ENCODE measurements at regions not wholly inside any gene's neighbourhood (a gene's known extent, or its start where the extent isn't known, plus 50 kb on each side); places are given as distances from the start of the nearest gene placed in this dataset.

DNA sequence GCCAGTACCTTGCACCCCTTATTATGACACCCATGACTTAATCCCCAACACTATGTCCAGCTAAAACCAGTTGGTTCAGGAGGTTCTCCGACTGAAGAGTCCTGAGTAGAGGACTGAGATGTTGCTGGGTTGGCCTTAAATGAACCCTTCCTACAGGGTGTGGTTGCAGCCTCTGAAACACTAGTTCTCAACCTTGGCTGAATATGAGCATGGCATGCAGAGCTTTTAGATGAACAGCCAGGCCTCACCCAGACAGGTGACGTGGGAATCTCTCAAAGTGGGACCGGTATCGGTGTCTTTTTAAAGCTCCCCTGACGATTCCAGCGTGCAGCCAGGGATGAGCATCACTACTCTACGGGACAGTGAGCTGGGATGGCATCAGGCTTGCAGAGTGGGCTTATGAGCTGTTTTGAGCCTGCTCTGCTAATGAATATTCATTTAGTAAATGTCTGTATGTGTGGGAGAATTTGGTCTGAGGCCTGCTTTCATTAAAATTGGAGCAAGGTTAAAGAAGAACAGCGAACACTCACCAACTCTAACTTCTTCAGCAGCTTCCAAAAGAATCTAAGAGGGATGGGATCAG lies 79.7 kb upstream of the PRICKLE2 start:
- BruUV-seq (replicated peaks) = no TSS peak
- ChIA-PET CTCF (ENCODE audit: low intra/inter-chr PET ratio) (no interaction called here), POLR2A (no interaction called here)
- no peak overlapping the region for H3K9ac ChIP-seq (ENCODE audit: insufficient read depth in 1 of 2, low read depth in 2 of 2, low read length in 2 of 2)
- no peaks in the 10 kb centered on the region for H3K79me2 ChIP-seq (ENCODE audit: control insufficient read depth, insufficient read depth, low read length)
- H3K36me3 ChIP-seq (ENCODE audit: control insufficient read depth, insufficient read depth, low read length) = no peaks in the 10 kb centered on the region
- no peaks in the 10 kb centered on the region for H3K4me1 ChIP-seq (replicated peaks in 1 of 2; ENCODE audit: control insufficient read depth in 2 of 2, insufficient read depth in 2 of 2, low read length in 2 of 2)
- ATAC-seq (no peak), FAIRE-seq (no peak), DNase-seq (ENCODE audit: extremely low read depth in 1 of 4, low spot score in 3 of 4) (no peak)
- H3K27me3 ChIP-seq (ENCODE audit: control insufficient read depth in 2 of 2, insufficient read depth in 2 of 2, low read length in 2 of 2) = no peaks in the 10 kb centered on the region
- intact Hi-C loops (cut with micrococcal nuclease) (no loop called here), in situ Hi-C loops (cut with MboI) (no loop called here)
- H3K4me2 ChIP-seq (ENCODE audit: insufficient read depth, low read length) = no peak overlapping the region
- TF ChIP-seq SNIP1 (IDR thresholded peaks at IDR 0.05; ENCODE audit: low read depth) (no peak), ZNF197 (CRISPR knock-in tag; IDR thresholded peaks at IDR 0.05; ENCODE audit: low read depth) (no peak), ZNF212 (CRISPR knock-in tag; IDR thresholded peaks at IDR 0.05) (no peak)
- TF ChIP-seq, protein P1, sequence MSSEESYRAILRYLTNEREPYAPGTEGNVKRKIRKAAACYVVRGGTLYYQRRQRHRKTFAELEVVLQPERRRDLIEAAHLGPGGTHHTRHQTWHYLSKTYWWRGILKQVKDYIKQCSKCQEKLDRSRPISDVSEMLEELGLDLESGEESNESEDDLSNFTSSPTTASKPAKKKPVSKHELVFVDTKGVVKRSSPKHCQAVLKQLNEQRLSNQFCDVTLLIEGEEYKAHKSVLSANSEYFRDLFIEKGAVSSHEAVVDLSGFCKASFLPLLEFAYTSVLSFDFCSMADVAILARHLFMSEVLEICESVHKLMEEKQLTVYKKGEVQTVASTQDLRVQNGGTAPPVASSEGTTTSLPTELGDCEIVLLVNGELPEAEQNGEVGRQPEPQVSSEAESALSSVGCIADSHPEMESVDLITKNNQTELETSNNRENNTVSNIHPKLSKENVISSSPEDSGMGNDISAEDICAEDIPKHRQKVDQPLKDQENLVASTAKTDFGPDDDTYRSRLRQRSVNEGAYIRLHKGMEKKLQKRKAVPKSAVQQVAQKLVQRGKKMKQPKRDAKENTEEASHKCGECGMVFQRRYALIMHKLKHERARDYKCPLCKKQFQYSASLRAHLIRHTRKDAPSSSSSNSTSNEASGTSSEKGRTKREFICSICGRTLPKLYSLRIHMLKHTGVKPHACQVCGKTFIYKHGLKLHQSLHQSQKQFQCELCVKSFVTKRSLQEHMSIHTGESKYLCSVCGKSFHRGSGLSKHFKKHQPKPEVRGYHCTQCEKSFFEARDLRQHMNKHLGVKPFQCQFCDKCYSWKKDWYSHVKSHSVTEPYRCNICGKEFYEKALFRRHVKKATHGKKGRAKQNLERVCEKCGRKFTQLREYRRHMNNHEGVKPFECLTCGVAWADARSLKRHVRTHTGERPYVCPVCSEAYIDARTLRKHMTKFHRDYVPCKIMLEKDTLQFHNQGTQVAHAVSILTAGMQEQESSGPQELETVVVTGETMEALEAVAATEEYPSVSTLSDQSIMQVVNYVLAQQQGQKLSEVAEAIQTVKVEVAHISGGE (CRISPR knock-in tag; IDR thresholded peaks at IDR 0.05) = peak in 1 of 3 experiments; percentile 67; a peak in 2 of 6 replicates
- WGBS (ENCODE audit: insufficient coverage, low coverage, missing lambda C conversion rate) = 0% methylated on average over 7 of the region's 8 CpGs
- no peak overlapping the region for H3K27ac ChIP-seq (ENCODE audit: extremely low read depth, low read depth, low read length)
- no peak overlapping the region for H2AFZ ChIP-seq (ENCODE audit: low read depth, low read length)
- H3K4me3 ChIP-seq = no peak overlapping the region
- H4K20me1 ChIP-seq (replicated peaks; ENCODE audit: control insufficient read depth, insufficient read depth, low read length) = no peaks in the 10 kb centered on the region
- H3K9me1 ChIP-seq (ENCODE audit: control insufficient read depth, insufficient read depth, low read length) = no peaks in the 10 kb centered on the region
- no peaks in the 10 kb centered on the region for H3K9me3 ChIP-seq (replicated peaks; ENCODE audit: control insufficient read depth, insufficient read depth, low read depth, low read length)
